Tibial artery (tissue), 4 donors: ENCODE measurements at regions not wholly inside any gene's neighbourhood (a gene's known extent, or its start where the extent isn't known, plus 50 kb on each side); places are given as distances from the start of the nearest gene placed in this dataset.

Experiments used
- DNase-seq, 2 donors: peaks; one replicate each; pipeline ENCODE4 v3.0.0-alpha.2; 2019
- H3K27ac ChIP-seq, 2 donors: fragments of 200-600 bp; sonication (generic) in 1 of 2; 1 replicate in 1 of 2; 2 replicates in 1 of 2; pipeline ENCODE4 v1.5.1; 2018 to 2019; ENCODE audit warnings: mild to moderate bottlenecking in 1 of 2
- H3K27me3 ChIP-seq, 2 donors: fragments of 200-600 bp; sonication (generic) in 1 of 2; one replicate each; pipeline versions ENCODE4 v1.5.1 to v1.6.0; 2016 to 2019
- H3K36me3 ChIP-seq, 3 donors: fragments of 200-600 bp; sonication (generic) in 2 of 3; one replicate each; pipeline ENCODE4 v1.5.1; 2016 to 2019; ENCODE audit warnings: mild to moderate bottlenecking in 2 of 3
- H3K4me1 ChIP-seq, 4 donors: fragments of 200-600 bp; sonication (generic) in 2 of 4; 1 replicate in 3 of 4; 2 replicates in 1 of 4; pipeline ENCODE4 v1.5.1; 2016 to 2019
- H3K4me3 ChIP-seq, 2 donors: fragments of 200-600 bp; sonication (generic) in 1 of 2; 1 replicate in 1 of 2; 2 replicates in 1 of 2; pipeline ENCODE4 v1.5.1; 2018 to 2019; ENCODE audit warnings: mild to moderate bottlenecking in 2 of 2
- H3K9me3 ChIP-seq, 3 donors: fragments of 200-600 bp; sonication (generic) in 1 of 3; one replicate each; pipeline ENCODE4 v1.5.1; 2016 to 2019
- intact Hi-C: fragments of 100-400 bp; cut with DNase I; formaldehyde crosslinking; loops from one replicate; pipeline ENCODE4 v1.15.0; 2023; ENCODE audit warnings: low total_unique reads
- TF ChIP-seq, protein P1 (sequence below), 2 experiments: fragments of 200-600 bp in 1 of 2; fragments of 450-650 bp in 1 of 2; IDR thresholded peaks; one replicate each; pipeline ENCODE4 v1.5.1; 2017 to 2019; ENCODE audit warnings: antibody characterized with exemption in 2 of 2, mild to moderate bottlenecking in 1 of 2, moderate library complexity in 1 of 2

DNA sequence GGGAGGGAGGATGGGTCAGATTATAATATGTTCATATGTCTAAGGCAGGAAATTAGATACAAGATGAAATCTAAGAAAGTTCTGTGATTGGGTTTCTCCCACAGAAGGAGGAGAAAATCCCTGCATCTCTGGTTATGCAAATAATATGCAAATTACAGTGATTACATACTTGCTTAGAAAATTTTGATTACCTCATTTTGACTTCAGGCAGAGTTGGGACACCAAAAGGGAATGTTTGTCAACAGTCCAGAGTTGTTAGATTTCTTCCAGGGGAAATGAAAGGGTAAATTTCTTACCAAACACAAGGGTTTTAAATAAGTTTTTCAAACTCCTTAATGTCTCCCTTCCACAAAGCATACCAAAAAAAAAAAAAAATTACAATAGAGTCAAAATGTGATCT, 101.4 kb upstream of the STEAP1B start:
- no peak overlapping the region for H3K27ac ChIP-seq
- H3K27me3 ChIP-seq: no peaks in the 10 kb centered on the region
- TF ChIP-seq, protein P1, sequence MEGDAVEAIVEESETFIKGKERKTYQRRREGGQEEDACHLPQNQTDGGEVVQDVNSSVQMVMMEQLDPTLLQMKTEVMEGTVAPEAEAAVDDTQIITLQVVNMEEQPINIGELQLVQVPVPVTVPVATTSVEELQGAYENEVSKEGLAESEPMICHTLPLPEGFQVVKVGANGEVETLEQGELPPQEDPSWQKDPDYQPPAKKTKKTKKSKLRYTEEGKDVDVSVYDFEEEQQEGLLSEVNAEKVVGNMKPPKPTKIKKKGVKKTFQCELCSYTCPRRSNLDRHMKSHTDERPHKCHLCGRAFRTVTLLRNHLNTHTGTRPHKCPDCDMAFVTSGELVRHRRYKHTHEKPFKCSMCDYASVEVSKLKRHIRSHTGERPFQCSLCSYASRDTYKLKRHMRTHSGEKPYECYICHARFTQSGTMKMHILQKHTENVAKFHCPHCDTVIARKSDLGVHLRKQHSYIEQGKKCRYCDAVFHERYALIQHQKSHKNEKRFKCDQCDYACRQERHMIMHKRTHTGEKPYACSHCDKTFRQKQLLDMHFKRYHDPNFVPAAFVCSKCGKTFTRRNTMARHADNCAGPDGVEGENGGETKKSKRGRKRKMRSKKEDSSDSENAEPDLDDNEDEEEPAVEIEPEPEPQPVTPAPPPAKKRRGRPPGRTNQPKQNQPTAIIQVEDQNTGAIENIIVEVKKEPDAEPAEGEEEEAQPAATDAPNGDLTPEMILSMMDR (IDR thresholded peaks at IDR 0.05): no peak
- intact Hi-C loops: no loop called here
- no peaks in the 10 kb centered on the region for H3K36me3 ChIP-seq
- no peak for DNase-seq
- no peak overlapping the region for H3K4me3 ChIP-seq
- peaks cover 0 to 3% (median 0%) of the 10 kb centered on the region in 4 donors for H3K4me1 ChIP-seq
- no peaks in the 10 kb centered on the region for H3K9me3 ChIP-seq

DNA sequence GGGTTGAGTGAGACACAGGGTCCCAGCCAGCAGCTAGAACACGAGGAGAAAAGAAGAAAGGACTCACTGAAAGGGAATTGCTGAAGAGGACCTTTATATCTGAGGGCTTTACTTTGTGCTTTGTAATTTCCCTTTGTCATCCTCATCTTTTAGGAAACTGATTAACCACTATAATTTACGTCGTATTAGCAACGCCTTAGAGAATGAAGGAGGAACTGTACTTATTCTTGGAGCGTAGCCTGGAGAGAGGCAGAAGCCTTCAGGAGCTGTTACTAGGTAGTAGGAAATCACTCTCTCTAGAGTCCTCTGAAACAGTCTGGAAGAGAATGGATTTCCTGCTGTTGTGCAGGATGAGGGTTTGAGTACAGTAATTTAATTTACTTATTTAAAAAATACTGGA, 101.0 kb upstream of the STEAP1B start:
- no peaks in the 10 kb centered on the region for H3K9me3 ChIP-seq
- H3K27me3 ChIP-seq: no peaks in the 10 kb centered on the region
- no peak for DNase-seq
- intact Hi-C loops: no loop called here
- H3K4me3 ChIP-seq: no peak overlapping the region
- peaks cover 0 to 3% (median 0%) of the 10 kb centered on the region in 4 donors for H3K4me1 ChIP-seq
- TF ChIP-seq, protein P1 (IDR thresholded peaks at IDR 0.05): no peak
- no peak overlapping the region for H3K27ac ChIP-seq
- no peaks in the 10 kb centered on the region for H3K36me3 ChIP-seq

DNA sequence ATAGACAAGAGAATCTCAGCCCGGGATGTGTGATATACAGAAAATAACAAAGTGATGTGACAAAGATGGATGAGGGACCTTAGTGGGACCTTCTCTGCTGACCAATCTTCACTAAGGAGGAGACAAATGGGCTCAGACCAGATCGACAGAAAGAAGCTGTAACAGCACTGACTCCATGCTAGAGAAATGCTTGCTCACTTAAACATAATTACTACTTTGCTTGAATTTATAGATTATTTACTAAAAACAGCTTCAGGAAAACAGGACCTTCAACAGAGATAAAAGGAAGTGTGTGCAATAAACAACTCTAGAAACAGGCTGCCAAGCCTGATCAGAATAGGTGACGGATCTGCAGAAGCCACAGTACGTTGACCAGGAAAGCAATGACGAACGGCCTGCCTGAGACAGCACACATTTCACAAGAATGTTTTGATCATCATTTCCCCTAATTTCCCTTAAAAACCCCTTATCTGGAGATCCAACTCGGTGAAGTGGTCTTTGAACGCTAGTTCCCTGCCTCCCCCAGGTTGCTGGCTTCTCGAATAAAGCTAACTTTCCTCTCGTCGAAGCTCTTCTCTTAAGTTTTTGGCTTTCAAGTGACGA, 98.4 kb upstream of the STEAP1B start:
- H3K4me3 ChIP-seq: no peak overlapping the region
- intact Hi-C loops: no loop called here
- no peak for DNase-seq
- H3K36me3 ChIP-seq: no peaks in the 10 kb centered on the region
- no peaks in the 10 kb centered on the region for H3K27me3 ChIP-seq
- no peak overlapping the region for H3K27ac ChIP-seq
- H3K9me3 ChIP-seq: no peaks in the 10 kb centered on the region
- H3K4me1 ChIP-seq: peaks cover 0 to 3% (median 0%) of the 10 kb centered on the region in 4 donors
- TF ChIP-seq, protein P1 (IDR thresholded peaks at IDR 0.05): no peak

DNA sequence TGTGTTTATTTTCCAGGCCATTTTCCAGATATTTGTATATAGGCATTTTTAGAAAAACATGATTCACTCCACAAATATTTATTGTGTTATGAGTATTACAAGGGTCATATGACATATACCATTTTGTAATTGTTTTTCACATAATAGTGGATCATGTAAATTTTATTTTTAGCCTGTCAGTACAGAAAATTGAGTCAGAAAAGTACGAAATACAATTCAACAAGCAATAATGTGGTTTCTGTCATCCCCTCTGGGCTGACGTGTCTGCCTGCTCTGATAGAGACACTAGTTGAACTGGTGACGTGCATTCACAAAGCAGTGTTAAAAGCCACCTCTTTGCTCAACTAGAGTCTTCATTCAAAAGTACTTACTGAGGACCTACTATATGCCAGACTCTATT, 97.9 kb upstream of the STEAP1B start:
- DNase-seq: no peak
- H3K27ac ChIP-seq: no peak overlapping the region
- H3K36me3 ChIP-seq: no peaks in the 10 kb centered on the region
- peaks cover 0 to 3% (median 0%) of the 10 kb centered on the region in 4 donors for H3K4me1 ChIP-seq
- TF ChIP-seq, protein P1 (IDR thresholded peaks at IDR 0.05): no peak
- H3K27me3 ChIP-seq: no peaks in the 10 kb centered on the region
- no peak overlapping the region for H3K4me3 ChIP-seq
- no peaks in the 10 kb centered on the region for H3K9me3 ChIP-seq
- intact Hi-C loops: no loop called here

DNA sequence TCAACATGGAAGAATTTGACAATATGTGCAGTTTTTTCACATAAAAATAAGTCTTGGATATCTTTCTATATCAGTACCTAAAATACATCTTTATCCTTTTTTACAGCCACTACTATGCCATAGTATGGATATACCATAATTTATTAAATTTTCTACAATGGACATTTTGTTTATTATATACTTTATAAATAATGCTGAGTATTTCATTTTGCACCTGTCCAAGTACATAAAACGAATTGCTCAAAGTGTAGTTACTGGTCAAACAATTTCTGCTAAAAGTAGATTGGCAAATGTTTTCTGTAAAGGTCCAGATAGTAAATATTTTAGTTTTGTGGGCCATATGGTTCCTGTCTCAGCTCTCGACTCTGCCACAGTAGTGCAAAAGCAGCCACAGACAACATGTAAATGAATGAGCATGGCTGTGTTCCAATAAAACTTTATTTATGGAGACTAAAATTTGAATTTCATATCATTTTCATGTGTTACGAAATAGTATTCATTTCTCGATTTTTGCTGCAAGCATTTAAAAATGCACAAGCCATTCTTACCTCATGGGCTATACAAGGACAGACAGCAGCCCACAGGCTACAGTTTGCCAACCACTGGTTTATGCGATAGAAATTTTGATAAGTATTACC, 96.9 kb upstream of the STEAP1B start:
- no peak overlapping the region for H3K4me3 ChIP-seq
- no peak for DNase-seq
- H3K4me1 ChIP-seq: peaks cover 0 to 1% (median 0%) of the 10 kb centered on the region in 4 donors
- no peaks in the 10 kb centered on the region for H3K27me3 ChIP-seq
- H3K36me3 ChIP-seq: no peaks in the 10 kb centered on the region
- no peaks in the 10 kb centered on the region for H3K9me3 ChIP-seq
- no peak overlapping the region for H3K27ac ChIP-seq
- intact Hi-C loops: no loop called here
- TF ChIP-seq, protein P1 (IDR thresholded peaks at IDR 0.05): no peak
